Parathyroid adenoma (tissue), 2 donors: ENCODE measurements at regions not wholly inside any gene's neighbourhood (a gene's known extent, or its start where the extent isn't known, plus 50 kb on each side); places are given as distances from the start of the nearest gene placed in this dataset.

ENCODE experiments used
- H2AFZ ChIP-seq: fragments of 300-600 bp; sonication (generic); one replicate; pipeline ENCODE4 v1.7.0; 2017; ENCODE audit warnings: antibody characterized with exemption, mild to moderate bottlenecking
- H3K27ac ChIP-seq: fragments of 300-600 bp; sonication (generic); one replicate; pipeline ENCODE4 v1.7.0; 2017
- H3K27me3 ChIP-seq: fragments of 300-600 bp; sonication (generic); one replicate; pipeline ENCODE4 v1.7.0; 2017; ENCODE audit warnings: low read length; ENCODE audit not compliant: control insufficient read depth, insufficient read depth
- H3K36me3 ChIP-seq: fragments of 300-600 bp; sonication (generic); one replicate; pipeline ENCODE4 v1.7.0; 2017; ENCODE audit warnings: low read length; ENCODE audit not compliant: control insufficient read depth, insufficient read depth
- H3K4me1 ChIP-seq: fragments of 300-600 bp; sonication (generic); one replicate; pipeline ENCODE4 v1.7.0; 2017; ENCODE audit warnings: control low read depth
- H3K4me2 ChIP-seq: fragments of 300-600 bp; sonication (generic); one replicate; pipeline ENCODE4 v1.7.0; 2017; ENCODE audit warnings: low read length
- H3K4me3 ChIP-seq: fragments of 300-600 bp; sonication (generic); one replicate; pipeline ENCODE4 v1.7.0; 2017; ENCODE audit warnings: low read depth, low read length
- H3K79me2 ChIP-seq: fragments of 300-600 bp; sonication (generic); one replicate; pipeline ENCODE4 v1.7.0; 2017; ENCODE audit warnings: control low read depth
- H3K9ac ChIP-seq: fragments of 300-600 bp; sonication (generic); one replicate; pipeline ENCODE4 v1.7.0; 2017; ENCODE audit warnings: mild to moderate bottlenecking
- H3K9me3 ChIP-seq: fragments of 300-600 bp; sonication (generic); one replicate; pipeline ENCODE4 v1.7.0; 2017; ENCODE audit warnings: low read length; ENCODE audit not compliant: control insufficient read depth
- TF ChIP-seq, protein P1 (sequence below): fragments of 300-600 bp; sonication (generic); IDR thresholded peaks from one replicate; pipeline ENCODE4 v1.7.0; 2017; ENCODE audit warnings: antibody characterized with exemption, mild to moderate bottlenecking
- donor health status: primary hyperparathyroidism.

DNA sequence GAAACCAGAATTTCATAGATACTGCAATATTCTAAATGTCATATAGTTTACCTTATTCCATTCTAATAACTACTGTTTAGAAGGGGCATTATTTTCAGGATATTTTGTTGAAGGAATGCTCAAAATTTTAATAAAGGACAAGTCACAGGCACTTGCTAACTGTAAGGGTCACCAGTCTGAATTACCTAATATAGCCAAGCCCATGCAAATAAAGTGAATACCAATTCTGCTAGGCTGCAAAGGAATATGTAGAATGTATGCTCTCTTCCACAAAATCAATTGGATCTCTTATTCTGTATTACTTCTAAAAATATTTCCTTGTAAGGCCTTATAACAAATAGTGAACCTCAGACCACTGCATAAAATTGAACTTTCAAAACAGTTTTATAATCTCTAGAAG lies 52.3 kb upstream of the FAT4 start:
- no peaks in the 10 kb centered on the region for H3K27me3 ChIP-seq
- no peak overlapping the region for H3K9ac ChIP-seq
- no peak overlapping the region for H3K4me2 ChIP-seq
- no peak overlapping the region for H3K4me3 ChIP-seq
- no peaks in the 10 kb centered on the region for H3K36me3 ChIP-seq
- no peaks in the 10 kb centered on the region for H3K79me2 ChIP-seq
- no peak overlapping the region for H2AFZ ChIP-seq
- H3K27ac ChIP-seq: no peak overlapping the region
- H3K9me3 ChIP-seq: no peaks in the 10 kb centered on the region
- no peaks in the 10 kb centered on the region for H3K4me1 ChIP-seq
- TF ChIP-seq, protein P1, sequence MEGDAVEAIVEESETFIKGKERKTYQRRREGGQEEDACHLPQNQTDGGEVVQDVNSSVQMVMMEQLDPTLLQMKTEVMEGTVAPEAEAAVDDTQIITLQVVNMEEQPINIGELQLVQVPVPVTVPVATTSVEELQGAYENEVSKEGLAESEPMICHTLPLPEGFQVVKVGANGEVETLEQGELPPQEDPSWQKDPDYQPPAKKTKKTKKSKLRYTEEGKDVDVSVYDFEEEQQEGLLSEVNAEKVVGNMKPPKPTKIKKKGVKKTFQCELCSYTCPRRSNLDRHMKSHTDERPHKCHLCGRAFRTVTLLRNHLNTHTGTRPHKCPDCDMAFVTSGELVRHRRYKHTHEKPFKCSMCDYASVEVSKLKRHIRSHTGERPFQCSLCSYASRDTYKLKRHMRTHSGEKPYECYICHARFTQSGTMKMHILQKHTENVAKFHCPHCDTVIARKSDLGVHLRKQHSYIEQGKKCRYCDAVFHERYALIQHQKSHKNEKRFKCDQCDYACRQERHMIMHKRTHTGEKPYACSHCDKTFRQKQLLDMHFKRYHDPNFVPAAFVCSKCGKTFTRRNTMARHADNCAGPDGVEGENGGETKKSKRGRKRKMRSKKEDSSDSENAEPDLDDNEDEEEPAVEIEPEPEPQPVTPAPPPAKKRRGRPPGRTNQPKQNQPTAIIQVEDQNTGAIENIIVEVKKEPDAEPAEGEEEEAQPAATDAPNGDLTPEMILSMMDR: no peak

DNA sequence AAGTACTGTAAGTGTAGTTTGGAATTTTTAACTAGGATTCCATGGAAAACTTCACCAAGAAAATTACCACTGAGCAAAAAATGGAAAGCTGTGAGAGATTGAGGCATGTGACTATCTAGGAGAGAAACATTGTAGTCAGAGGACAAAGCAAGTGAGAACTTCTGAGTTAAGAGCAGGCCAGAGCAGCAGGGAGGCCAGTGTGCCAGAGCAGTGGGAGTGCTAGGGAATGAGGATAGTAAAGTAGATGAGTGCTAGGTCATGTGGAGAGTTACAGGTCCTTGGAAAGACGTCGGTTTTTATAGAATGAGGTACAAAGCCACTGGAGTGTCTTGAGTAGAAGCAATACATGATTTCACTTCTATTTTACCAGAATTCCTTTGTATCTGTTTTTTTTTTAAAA lies 52.7 kb upstream of the FAT4 start:
- no peaks in the 10 kb centered on the region for H3K9me3 ChIP-seq
- H3K4me3 ChIP-seq: no peak overlapping the region
- no peaks in the 10 kb centered on the region for H3K27me3 ChIP-seq
- H3K36me3 ChIP-seq: no peaks in the 10 kb centered on the region
- no peak overlapping the region for H3K9ac ChIP-seq
- no peak overlapping the region for H3K4me2 ChIP-seq
- no peaks in the 10 kb centered on the region for H3K79me2 ChIP-seq
- H3K27ac ChIP-seq: no peak overlapping the region
- H2AFZ ChIP-seq: no peak overlapping the region
- TF ChIP-seq, protein P1: no peak
- H3K4me1 ChIP-seq: no peaks in the 10 kb centered on the region

DNA sequence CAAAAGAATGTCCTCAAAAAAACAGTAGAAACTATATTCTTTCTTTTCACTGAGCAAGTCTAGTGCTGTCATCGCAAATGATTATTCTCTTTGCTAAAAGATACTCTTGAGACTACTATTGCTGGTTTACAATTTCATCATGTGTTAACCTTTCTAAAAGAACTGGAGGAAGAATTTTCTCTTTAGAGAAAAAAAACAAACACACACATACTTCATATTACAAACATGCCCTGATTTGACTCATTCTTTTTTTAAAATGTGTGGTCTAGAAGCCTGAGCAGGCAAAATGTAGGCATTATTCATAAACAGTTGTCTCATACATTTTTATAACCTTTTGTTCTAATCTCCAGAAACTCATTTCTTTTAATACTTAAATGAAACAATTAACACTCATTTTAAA lies 60.6 kb upstream of the FAT4 start:
- no peaks in the 10 kb centered on the region for H3K36me3 ChIP-seq

DNA sequence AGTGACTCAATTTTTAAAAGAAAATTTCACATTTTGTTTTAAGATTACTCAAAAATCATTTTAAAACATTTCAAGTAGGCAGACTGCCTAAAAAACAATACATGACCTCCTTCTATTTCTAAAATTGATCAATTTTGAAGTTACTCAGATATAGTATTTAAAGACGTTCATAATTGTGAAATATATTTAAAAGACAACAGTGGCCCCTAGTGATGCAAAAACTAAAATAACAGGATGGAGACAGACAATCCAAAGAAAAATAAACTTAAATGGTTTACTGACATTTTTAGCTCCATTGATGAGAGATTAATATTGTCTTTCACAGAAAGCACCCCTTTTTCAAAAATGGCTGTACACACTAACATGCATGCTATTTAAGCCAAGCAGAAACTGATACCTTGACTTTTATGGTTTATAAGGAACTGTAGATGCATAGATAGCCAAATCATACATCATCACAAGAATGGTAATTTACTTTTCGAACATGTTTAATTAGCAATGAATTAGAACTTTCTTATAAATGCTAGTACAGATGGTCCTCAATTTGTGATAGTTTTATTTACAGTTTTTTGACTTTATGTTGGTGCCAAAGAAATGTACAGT lies 69.8 kb upstream of the FAT4 start:
- H3K4me1 ChIP-seq: no peaks in the 10 kb centered on the region
- no peak overlapping the region for H3K4me3 ChIP-seq
- no peak overlapping the region for H2AFZ ChIP-seq
- no peak overlapping the region for H3K9ac ChIP-seq
- no peak overlapping the region for H3K4me2 ChIP-seq
- TF ChIP-seq, protein P1: no peak
- no peaks in the 10 kb centered on the region for H3K27me3 ChIP-seq
- H3K27ac ChIP-seq: no peak overlapping the region
- H3K36me3 ChIP-seq: no peaks in the 10 kb centered on the region
- H3K79me2 ChIP-seq: no peaks in the 10 kb centered on the region
- no peaks in the 10 kb centered on the region for H3K9me3 ChIP-seq

More for the DNA sequence above, 60.6 kb upstream of the FAT4 start:
- Histone ChIP-seq H3K79me2 (no peaks in the 10 kb centered on the region), H3K27ac (no peak overlapping the region), H2AFZ (no peak overlapping the region), H3K4me1 (no peaks in the 10 kb centered on the region), H3K27me3 (no peaks in the 10 kb centered on the region), H3K4me2 (no peak overlapping the region), H3K9ac (no peak overlapping the region), H3K9me3 (no peaks in the 10 kb centered on the region), H3K4me3 (no peak overlapping the region)
- TF ChIP-seq, protein P1: no peak

DNA sequence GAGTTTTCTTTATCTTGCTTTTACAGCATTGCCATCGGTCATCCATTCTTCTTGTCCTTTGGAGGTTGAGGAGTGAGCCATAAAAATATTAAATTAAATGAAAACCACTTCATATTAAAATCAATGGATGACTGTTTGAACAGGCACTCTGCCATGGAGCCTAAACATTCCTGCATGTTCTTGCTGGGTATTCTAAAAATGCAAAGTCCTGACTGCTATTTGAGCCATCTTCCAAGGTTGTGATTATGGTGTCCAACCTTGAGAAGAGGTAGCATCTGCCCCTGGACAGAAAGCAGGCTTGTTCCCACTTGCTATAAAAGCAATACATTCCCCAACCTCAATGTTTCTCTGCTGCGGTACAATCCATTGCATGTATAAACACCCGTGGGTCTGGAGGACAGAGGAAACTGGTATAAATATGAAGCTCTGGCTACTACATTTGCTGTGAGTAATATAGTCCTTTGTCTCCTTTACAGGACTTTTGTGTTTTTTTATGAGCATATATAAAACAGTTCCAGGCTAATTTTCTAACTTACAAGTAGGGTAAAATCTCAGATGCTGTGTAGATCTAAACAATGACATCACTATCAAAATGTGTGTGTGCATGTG lies 70.9 kb upstream of the FAT4 start:
- H3K36me3 ChIP-seq: no peaks in the 10 kb centered on the region
- no peaks in the 10 kb centered on the region for H3K79me2 ChIP-seq
- no peak overlapping the region for H3K9ac ChIP-seq
- no peak overlapping the region for H3K4me2 ChIP-seq
- H2AFZ ChIP-seq: no peak overlapping the region
- no peak overlapping the region for H3K4me3 ChIP-seq
- TF ChIP-seq, protein P1: no peak
- H3K27ac ChIP-seq: no peak overlapping the region
- H3K4me1 ChIP-seq: no peaks in the 10 kb centered on the region
- H3K27me3 ChIP-seq: no peaks in the 10 kb centered on the region
- no peaks in the 10 kb centered on the region for H3K9me3 ChIP-seq
